ENCODE measurements at regions not wholly inside any gene's neighbourhood (a gene's known extent, or its start where the extent isn't known, plus 50 kb on each side); places are given as distances from the start of the nearest gene placed in this dataset.

GRCh38 chr10:111516144-111516543 lies 439.3 kb downstream of the ADRA2A start:
- DNase-seq, result no peak
- H3K9me3 ChIP-seq, result no peaks in the 10 kb centered on the region
- H3K27me3 ChIP-seq, result no peaks in the 10 kb centered on the region
- TF ChIP-seq POLR2AphosphoS5 (IDR thresholded peaks at IDR 0.05) (no peak), POLR2A (IDR thresholded peaks at IDR 0.05) (no peak), EP300 (IDR thresholded peaks at IDR 0.05) (no peak), CTCF (IDR thresholded peaks at IDR 0.05) (no peak)
- no peak overlapping the region for H3K4me3 ChIP-seq
- H3K36me3 ChIP-seq, result no peaks in the 10 kb centered on the region
- intact Hi-C loops (cut with DNase I), result no loop called here
- H3K4me1 ChIP-seq, result no peaks in the 10 kb centered on the region
- no peak overlapping the region for H3K27ac ChIP-seq

GRCh38 chr10:111522141-111522540 lies 445.3 kb downstream of the ADRA2A start:
- Histone ChIP-seq H3K9me3 (no peaks in the 10 kb centered on the region), H3K4me3 (no peak overlapping the region), H3K27ac (no peak overlapping the region), H3K36me3 (no peaks in the 10 kb centered on the region), H3K27me3 (no peaks in the 10 kb centered on the region), H3K4me1 (no peaks in the 10 kb centered on the region)
- intact Hi-C loops (cut with DNase I), result no loop called here
- DNase-seq, result no peak
- 72 to 81% methylated on average over 1 of the region's 1 CpG for WGBS, 2 donors
- TF ChIP-seq POLR2A (IDR thresholded peaks at IDR 0.05), result no peak
- no peak for TF ChIP-seq POLR2AphosphoS5 (IDR thresholded peaks at IDR 0.05)
- TF ChIP-seq CTCF (IDR thresholded peaks at IDR 0.05), result no peak
- no peak for TF ChIP-seq EP300 (IDR thresholded peaks at IDR 0.05)

- Histone ChIP-seq H3K9me3 (no peaks in the 10 kb centered on the region), H3K27me3 (no peaks in the 10 kb centered on the region), H3K36me3 (no peaks in the 10 kb centered on the region), H3K4me3 (no peak overlapping the region), H3K4me1 (no peaks in the 10 kb centered on the region), H3K27ac (no peak overlapping the region)
- intact Hi-C loops (cut with DNase I), result no loop called here
- TF ChIP-seq EP300 (IDR thresholded peaks at IDR 0.05), result no peak
- no peak for TF ChIP-seq CTCF (IDR thresholded peaks at IDR 0.05)
- no peak for TF ChIP-seq POLR2A (IDR thresholded peaks at IDR 0.05)
- no peak for TF ChIP-seq POLR2AphosphoS5 (IDR thresholded peaks at IDR 0.05)
- WGBS, 2 donors, result 83 to 86% methylated on average over 2 of the region's 2 CpGs
- DNase-seq, result no peak
Observed at GRCh38 chr10:111522551-111522950, 445.7 kb downstream of the ADRA2A start.

- intact Hi-C loops (cut with DNase I), result no loop called here
Observed at GRCh38 chr10:111523016-111523415, 446.2 kb downstream of the ADRA2A start.

GRCh38 chr10:111524134-111524533 lies 447.3 kb downstream of the ADRA2A start:
- no peaks in the 10 kb centered on the region for H3K4me1 ChIP-seq
- WGBS, 2 donors, result 62 to 66% methylated on average over 3 of the region's 3 CpGs
- DNase-seq, result no peak
- no peak for TF ChIP-seq EP300 (IDR thresholded peaks at IDR 0.05)
- TF ChIP-seq POLR2A (IDR thresholded peaks at IDR 0.05), result no peak
- no peak for TF ChIP-seq CTCF (IDR thresholded peaks at IDR 0.05)
- TF ChIP-seq POLR2AphosphoS5 (IDR thresholded peaks at IDR 0.05), result no peak
- intact Hi-C loops (cut with DNase I), result no loop called here
- H3K4me3 ChIP-seq, result no peak overlapping the region
- H3K9me3 ChIP-seq, result no peaks in the 10 kb centered on the region
- H3K27me3 ChIP-seq, result no peaks in the 10 kb centered on the region
- no peak overlapping the region for H3K27ac ChIP-seq
- H3K36me3 ChIP-seq, result no peaks in the 10 kb centered on the region

More at GRCh38 chr10:111523016-111523415, 446.2 kb downstream of the ADRA2A start:
- Histone ChIP-seq H3K9me3 (no peaks in the 10 kb centered on the region), H3K4me1 (no peaks in the 10 kb centered on the region), H3K4me3 (no peak overlapping the region), H3K27me3 (no peaks in the 10 kb centered on the region), H3K27ac (no peak overlapping the region), H3K36me3 (no peaks in the 10 kb centered on the region)
- DNase-seq, result no peak
- no peak for TF ChIP-seq EP300 (IDR thresholded peaks at IDR 0.05)
- TF ChIP-seq POLR2AphosphoS5 (IDR thresholded peaks at IDR 0.05), result no peak
- WGBS, 2 donors, result 60 to 77% methylated on average over 2 of the region's 2 CpGs

Data from sigmoid colon (tissue), 6 donors.